Adrenal gland (tissue), 9 donors: ENCODE measurements at regions not wholly inside any gene's neighbourhood (a gene's known extent, or its start where the extent isn't known, plus 50 kb on each side); places are given as distances from the start of the nearest gene placed in this dataset.
"Not testable (repeated sequence)": the region's sequence is repeated elsewhere in the genome, so short reads cannot be mapped to it uniquely, and the experiment has no call there.

ENCODE experiments used
- DNase-seq, 7 donors: peaks; one replicate each; pipeline ENCODE4 v3.0.0-alpha.2; 2019 to 2020
- H3K27ac ChIP-seq, 5 donors: fragments of 200-600 bp; sonication (generic) in 4 of 5; 1 replicate in 3 of 5; 2 replicates in 2 of 5; pipeline versions ENCODE4 v1.5.1 to v1.8.0; 2016 to 2020; ENCODE audit warnings: mild to moderate bottlenecking in 1 of 5
- H3K27me3 ChIP-seq: fragments of 200-600 bp; 2 replicates; pipeline ENCODE4 v1.8.0; 2021
- H3K36me3 ChIP-seq, 2 donors: fragments of 200-600 bp; replicated peaks in 1 of 2; 1 replicate in 1 of 2; 2 replicates in 1 of 2; pipeline versions ENCODE4 v1.5.1 to v1.8.0; 2018 to 2022
- H3K4me1 ChIP-seq, 2 donors: fragments of 200-600 bp; replicated peaks in 1 of 2; 1 replicate in 1 of 2; 2 replicates in 1 of 2; pipeline versions ENCODE4 v1.5.1 to v1.8.0; 2018 to 2021
- H3K4me3 ChIP-seq, 4 donors: fragments of 200-600 bp; sonication (generic) in 3 of 4; one replicate each; pipeline ENCODE4 v1.5.1; 2016 to 2018
- H3K9me3 ChIP-seq, 3 donors: fragments of 200-600 bp; sonication (generic) in 1 of 3; replicated peaks in 1 of 3; 1 replicate in 2 of 3; 2 replicates in 1 of 3; pipeline versions ENCODE4 v1.5.1 to v1.8.0; 2016 to 2021
- CTCF ChIP-seq, 6 experiments: fragments of 450-650 bp in 4 of 6; fragments of 200-600 bp in 2 of 6; sonication (generic) in 1 of 6; IDR thresholded peaks; 1 replicate in 5 of 6; 2 replicates in 1 of 6; pipeline versions ENCODE4 v1.5.1 to v1.8.0; 2016 to 2021; ENCODE audit warnings: antibody characterized with exemption in 6 of 6, mild to moderate bottlenecking in 2 of 6, moderate library complexity in 1 of 6
- POLR2A ChIP-seq, 2 donors: fragments of 450-650 bp; IDR thresholded peaks; one replicate each; pipeline ENCODE4 v1.6.1; 2017; ENCODE audit warnings: antibody characterized with exemption in 2 of 2, mild to moderate bottlenecking in 2 of 2, moderate library complexity in 1 of 2
- WGBS, 4 donors: extraction: QIAGEN DNeasy Blood & Tissue Kit in 2 of 4; methylation state at CpG; one replicate each; pipeline versions ENCODE4 v1.1.5 to v1.1.7; 2013 to 2017; 5-methylcytosine and 5-hydroxymethylcytosine counted together
- intact Hi-C, 2 donors: fragments of 100-400 bp; cut with DNase I; formaldehyde crosslinking; loops; one replicate each; pipeline versions ENCODE4 v1.14.1 to v1.15.0; 2022 to 2023
- donor health status: healthy with polysubstance abuse.
- donor health status: Bipolar disorder and iron deficiency.
- donor health status: DM: yes; HTN: yes; CAD: no.
- donor health status: DM: no; HTN: no; CAD: no.
- donor health status: DM: no; HTN: no; CAD: no.

- Histone ChIP-seq H3K4me1 (no peaks in the 10 kb centered on the region), H3K9me3 (no peaks in the 10 kb centered on the region), H3K4me3 (no peak overlapping the region), H3K36me3 (no peaks in the 10 kb centered on the region), H3K27ac (no peak overlapping the region), H3K27me3 (no peaks in the 10 kb centered on the region)
- intact Hi-C loops, result no loop called here
- WGBS, 4 donors, result 55 to 67% (median 66%) methylated on average over 1 of the region's 1 CpG
- TF ChIP-seq POLR2A (IDR thresholded peaks at IDR 0.05) (no peak), CTCF (IDR thresholded peaks at IDR 0.05) (no peak)
- DNase-seq, result no peak
These were observed 698.6 kb downstream of the LTN1 start for GRCh38 chr21:28294051-28294450.

GRCh38 chr21:28283641-28284490, 708.8 kb downstream of the LTN1 start:
- TF ChIP-seq POLR2A (IDR thresholded peaks at IDR 0.05) (no peak), CTCF (IDR thresholded peaks at IDR 0.05) (no peak)
- H3K27ac ChIP-seq, result no peak overlapping the region
- peak in 3 of 7 donors; percentile 5 to 55 (median 18) for DNase-seq
- H3K4me3 ChIP-seq, result no peak overlapping the region
- no peaks in the 10 kb centered on the region for H3K9me3 ChIP-seq
- intact Hi-C loops, result no loop called here
- H3K36me3 ChIP-seq, result no peaks in the 10 kb centered on the region
- H3K27me3 ChIP-seq, result no peaks in the 10 kb centered on the region
- 10 to 26% (median 13%) methylated on average over 4 of the region's 4 CpGs for WGBS, 4 donors
- H3K4me1 ChIP-seq, result peaks cover 0 to 7% of the 10 kb centered on the region in 2 donors

DNA sequence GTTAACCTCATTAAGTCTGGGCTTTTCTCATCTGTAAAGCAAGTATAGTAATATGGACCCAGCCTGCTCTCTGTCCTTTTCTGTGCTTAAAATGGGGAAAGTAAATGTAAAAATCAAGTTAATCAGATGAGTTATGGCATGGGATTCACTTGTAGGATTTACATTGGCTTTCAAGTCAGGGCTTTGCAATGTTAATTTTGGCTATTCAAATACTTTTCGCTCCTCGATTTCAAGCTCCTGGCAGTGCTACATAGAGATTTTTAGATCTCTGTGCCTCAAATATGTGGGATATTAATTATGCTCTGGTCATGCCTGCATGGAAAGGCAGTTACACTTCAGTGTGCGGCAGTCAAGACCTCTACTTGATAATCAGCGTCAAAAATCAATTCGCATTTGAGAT, 709.8 kb downstream of the LTN1 start:
- WGBS, 4 donors, result 69 to 76% (median 74%) methylated on average over 5 of the region's 5 CpGs
- H3K27ac ChIP-seq, result no peak overlapping the region
- H3K4me1 ChIP-seq, result peaks cover 0 to 7% of the 10 kb centered on the region in 2 donors
- intact Hi-C loops, result no loop called here
- no peaks in the 10 kb centered on the region for H3K27me3 ChIP-seq
- H3K36me3 ChIP-seq, result no peaks in the 10 kb centered on the region
- no peaks in the 10 kb centered on the region for H3K9me3 ChIP-seq
- no peak overlapping the region for H3K4me3 ChIP-seq
- no peak for DNase-seq
- no peak for TF ChIP-seq POLR2A (IDR thresholded peaks at IDR 0.05)
- no peak for TF ChIP-seq CTCF (IDR thresholded peaks at IDR 0.05)

- intact Hi-C loops, H3K27me3 ChIP-seq, H3K4me3 ChIP-seq, H3K9me3 ChIP-seq, H3K36me3 ChIP-seq, DNase-seq, H3K27ac ChIP-seq, H3K4me1 ChIP-seq: not testable (repeated sequence)
- 64 to 77% (median 68%) methylated on average over 3 of the region's 3 CpGs for WGBS, 4 donors
These were observed 711.3 kb downstream of the LTN1 start for GRCh38 chr21:28281357-28281756.

DNA sequence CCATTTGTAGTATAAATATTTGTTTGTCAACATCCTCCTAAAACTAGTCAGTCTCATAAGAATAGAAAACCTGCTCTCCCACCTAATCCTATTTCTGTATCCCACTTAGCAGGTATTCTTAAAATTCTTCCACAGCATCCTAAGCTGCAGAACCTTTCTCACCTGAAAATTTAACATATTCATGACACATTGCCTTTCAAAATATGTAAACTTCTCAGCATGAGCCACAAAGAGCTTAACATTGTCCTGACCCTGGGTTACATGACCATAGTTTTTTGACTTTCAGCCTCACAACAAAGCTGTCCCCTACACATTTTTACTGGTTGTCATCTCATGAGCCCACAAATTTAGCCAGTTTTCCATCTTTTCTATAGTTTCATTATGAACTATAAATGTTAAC, 712.1 kb downstream of the LTN1 start:
- Histone ChIP-seq H3K27me3 (no peaks in the 10 kb centered on the region), H3K36me3 (no peaks in the 10 kb centered on the region), H3K27ac (no peak overlapping the region), H3K4me1 (peaks cover 0 to 7% of the 10 kb centered on the region in 2 donors), H3K4me3 (no peak overlapping the region), H3K9me3 (no peaks in the 10 kb centered on the region)
- intact Hi-C loops, result no loop called here
- no peak for DNase-seq
- TF ChIP-seq POLR2A (IDR thresholded peaks at IDR 0.05) (no peak), CTCF (IDR thresholded peaks at IDR 0.05) (no peak)
